ENCODE measurements at regions not wholly inside any gene's neighbourhood (a gene's known extent, or its start where the extent isn't known, plus 50 kb on each side); places are given as distances from the start of the nearest gene placed in this dataset.

DNA sequence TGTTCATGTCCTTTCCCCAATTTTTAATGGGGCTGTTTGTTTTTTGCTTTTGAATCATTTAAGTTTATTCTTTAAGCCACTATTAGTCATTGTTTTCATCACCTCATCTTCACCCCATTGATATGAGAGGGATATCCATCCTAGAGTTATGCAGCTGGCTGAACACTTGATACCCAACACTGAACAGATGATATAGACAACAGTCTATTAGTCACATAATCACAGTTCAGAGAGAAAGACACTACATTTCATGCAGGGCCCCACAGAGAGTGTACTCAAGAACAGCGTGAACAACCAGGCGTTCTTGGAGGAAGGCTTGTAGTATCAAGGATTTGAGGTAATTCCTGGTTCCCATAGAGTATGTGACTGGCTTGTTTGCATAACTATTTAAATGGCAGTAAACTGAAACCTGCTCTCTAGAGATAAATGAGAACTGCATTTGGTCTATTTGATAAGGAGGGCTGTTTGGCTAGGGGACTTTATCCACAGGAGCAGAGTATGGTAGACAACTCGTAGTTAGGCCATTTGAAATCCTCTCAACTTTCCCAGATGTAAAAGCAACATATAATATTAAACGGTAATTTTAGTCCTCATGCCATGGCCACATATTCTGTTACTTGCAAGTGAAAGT, 618.7 kb downstream of the SI start:
- no TSS peak for BruUV-seq (replicated peaks)
- CTCF ChIA-PET: no interaction called here
- no peaks in the 10 kb centered on the region for H3K9me3 ChIP-seq (ENCODE audit: low read depth, low read length, poor library complexity, severe bottlenecking)
- no peaks in the 10 kb centered on the region for H3K27me3 ChIP-seq (replicated peaks; ENCODE audit: insufficient read depth, low read depth, low read length, poor library complexity)
- H3K36me3 ChIP-seq (ENCODE audit: insufficient read depth, low read length, poor library complexity, severe bottlenecking): no peaks in the 10 kb centered on the region
- POLR2A ChIA-PET (ENCODE audit: low non-redundant PET): no interaction called here
- H3K4me3 ChIP-seq (ENCODE audit: low read depth, low read length, poor library complexity, severe bottlenecking): no peak overlapping the region
- intact Hi-C loops (cut with micrococcal nuclease; ENCODE audit: unreplicated experiment): no loop called here
- no peak overlapping the region for H3K27ac ChIP-seq (ENCODE audit: low read depth, low read length, poor library complexity, severe bottlenecking)
- peaks cover 3% of the 10 kb centered on the region for H3K4me1 ChIP-seq (ENCODE audit: insufficient read depth, low read length, poor library complexity, severe bottlenecking)
- no peak for TF ChIP-seq EZH2 (IDR thresholded peaks at IDR 0.05; ENCODE audit: borderline replicate concordance, low read depth, low read length, poor library complexity, severe bottlenecking)
- TF ChIP-seq, protein P1, sequence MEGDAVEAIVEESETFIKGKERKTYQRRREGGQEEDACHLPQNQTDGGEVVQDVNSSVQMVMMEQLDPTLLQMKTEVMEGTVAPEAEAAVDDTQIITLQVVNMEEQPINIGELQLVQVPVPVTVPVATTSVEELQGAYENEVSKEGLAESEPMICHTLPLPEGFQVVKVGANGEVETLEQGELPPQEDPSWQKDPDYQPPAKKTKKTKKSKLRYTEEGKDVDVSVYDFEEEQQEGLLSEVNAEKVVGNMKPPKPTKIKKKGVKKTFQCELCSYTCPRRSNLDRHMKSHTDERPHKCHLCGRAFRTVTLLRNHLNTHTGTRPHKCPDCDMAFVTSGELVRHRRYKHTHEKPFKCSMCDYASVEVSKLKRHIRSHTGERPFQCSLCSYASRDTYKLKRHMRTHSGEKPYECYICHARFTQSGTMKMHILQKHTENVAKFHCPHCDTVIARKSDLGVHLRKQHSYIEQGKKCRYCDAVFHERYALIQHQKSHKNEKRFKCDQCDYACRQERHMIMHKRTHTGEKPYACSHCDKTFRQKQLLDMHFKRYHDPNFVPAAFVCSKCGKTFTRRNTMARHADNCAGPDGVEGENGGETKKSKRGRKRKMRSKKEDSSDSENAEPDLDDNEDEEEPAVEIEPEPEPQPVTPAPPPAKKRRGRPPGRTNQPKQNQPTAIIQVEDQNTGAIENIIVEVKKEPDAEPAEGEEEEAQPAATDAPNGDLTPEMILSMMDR (conservative IDR thresholded peaks at IDR 0.05; ENCODE audit: low read depth, low read length): no peak
- DNase-seq (ENCODE audit: low spot score): no peak

DNA sequence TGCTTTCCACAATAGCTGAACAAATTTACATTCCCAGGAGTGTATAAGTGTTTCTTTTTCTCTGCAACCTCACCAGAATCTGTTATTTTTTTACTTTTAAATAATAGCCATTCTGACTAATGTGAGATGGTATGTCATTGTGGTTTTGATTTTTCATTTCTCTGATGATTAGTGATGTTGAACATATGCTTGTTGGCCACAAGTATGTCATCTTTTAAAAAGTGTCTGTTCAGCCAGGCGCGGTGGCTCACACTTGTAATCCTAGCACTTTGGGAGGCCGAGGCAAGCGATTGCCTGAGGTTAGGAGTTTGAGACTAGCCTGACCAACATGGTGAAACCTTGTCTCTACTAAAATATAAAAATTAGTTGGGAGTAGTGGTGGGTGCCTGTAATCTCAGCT, 619.3 kb downstream of the SI start:
- no peak overlapping the region for H3K4me3 ChIP-seq (ENCODE audit: low read depth, low read length, poor library complexity, severe bottlenecking)
- intact Hi-C loops (cut with micrococcal nuclease; ENCODE audit: unreplicated experiment): no loop called here
- DNase-seq (ENCODE audit: low spot score): no peak
- TF ChIP-seq, protein P1 (conservative IDR thresholded peaks at IDR 0.05; ENCODE audit: low read depth, low read length): no peak
- no peak for TF ChIP-seq EZH2 (IDR thresholded peaks at IDR 0.05; ENCODE audit: borderline replicate concordance, low read depth, low read length, poor library complexity, severe bottlenecking)
- H3K36me3 ChIP-seq (ENCODE audit: insufficient read depth, low read length, poor library complexity, severe bottlenecking): no peaks in the 10 kb centered on the region
- no peak overlapping the region for H3K27ac ChIP-seq (ENCODE audit: low read depth, low read length, poor library complexity, severe bottlenecking)
- ChIA-PET CTCF (no interaction called here), POLR2A (ENCODE audit: low non-redundant PET) (no interaction called here)
- H3K9me3 ChIP-seq (ENCODE audit: low read depth, low read length, poor library complexity, severe bottlenecking): no peaks in the 10 kb centered on the region
- BruUV-seq (replicated peaks): no TSS peak
- H3K27me3 ChIP-seq (replicated peaks; ENCODE audit: insufficient read depth, low read depth, low read length, poor library complexity): no peaks in the 10 kb centered on the region
- H3K4me1 ChIP-seq (ENCODE audit: insufficient read depth, low read length, poor library complexity, severe bottlenecking): peaks cover 3% of the 10 kb centered on the region

DNA sequence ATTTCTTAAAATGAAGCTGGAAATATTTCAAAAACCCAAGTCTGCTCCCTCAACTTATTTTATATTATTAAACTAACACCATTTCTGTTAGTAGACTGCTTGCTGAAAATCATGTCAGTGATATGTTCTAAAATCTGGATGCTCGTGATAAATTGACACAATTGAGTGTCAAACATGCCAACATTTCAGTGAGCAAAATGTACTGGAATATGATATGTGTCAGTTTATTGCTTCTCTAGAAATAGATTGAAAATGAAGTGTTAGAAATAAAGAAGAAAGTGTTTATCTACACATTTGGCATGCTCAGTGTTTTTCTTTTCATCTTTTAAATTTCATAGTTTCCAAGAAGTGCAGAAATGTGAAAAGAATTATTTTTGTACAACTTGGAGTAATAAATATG, 624.6 kb downstream of the SI start:
- no peak for TF ChIP-seq EZH2 (IDR thresholded peaks at IDR 0.05; ENCODE audit: borderline replicate concordance, low read depth, low read length, poor library complexity, severe bottlenecking)
- TF ChIP-seq, protein P1 (conservative IDR thresholded peaks at IDR 0.05; ENCODE audit: low read depth, low read length): no peak
- Histone ChIP-seq H3K36me3 (ENCODE audit: insufficient read depth, low read length, poor library complexity, severe bottlenecking) (no peaks in the 10 kb centered on the region), H3K27ac (ENCODE audit: low read depth, low read length, poor library complexity, severe bottlenecking) (no peak overlapping the region), H3K4me1 (ENCODE audit: insufficient read depth, low read length, poor library complexity, severe bottlenecking) (no peaks in the 10 kb centered on the region), H3K4me3 (ENCODE audit: low read depth, low read length, poor library complexity, severe bottlenecking) (no peak overlapping the region), H3K9me3 (ENCODE audit: low read depth, low read length, poor library complexity, severe bottlenecking) (peaks cover 3% of the 10 kb centered on the region), H3K27me3 (replicated peaks; ENCODE audit: insufficient read depth, low read depth, low read length, poor library complexity) (no peaks in the 10 kb centered on the region)
- intact Hi-C loops (cut with micrococcal nuclease; ENCODE audit: unreplicated experiment): no loop called here
- no peak for DNase-seq (ENCODE audit: low spot score)
- ChIA-PET CTCF (no interaction called here), POLR2A (ENCODE audit: low non-redundant PET) (no interaction called here)
- BruUV-seq (replicated peaks): no TSS peak

All from A673 (cell line).